HFFc6 (cell line): ENCODE measurements at regions not wholly inside any gene's neighbourhood (a gene's known extent, or its start where the extent isn't known, plus 50 kb on each side); places are given as distances from the start of the nearest gene placed in this dataset.

Experiments used
- DNase-seq: peaks from one replicate; pipeline ENCODE4 v3.0.0-alpha.2; 2018
- H3K27ac Mint-ChIP-seq: 2 replicates; pipeline ENCODE4 v1.8.0; 2020; ENCODE audit warnings: mild to moderate bottlenecking, mixed read lengths
- H3K27me3 Mint-ChIP-seq: 2 replicates; pipeline ENCODE4 v1.8.0; 2021; ENCODE audit warnings: mild to moderate bottlenecking, moderate library complexity, mixed read lengths; ENCODE audit not compliant: insufficient read depth
- H3K36me3 Mint-ChIP-seq: 2 replicates; pipeline ENCODE4 v1.8.0; 2021; ENCODE audit warnings: low read depth, mixed read lengths
- H3K4me1 Mint-ChIP-seq: 2 replicates; pipeline ENCODE4 v1.8.0; 2020; ENCODE audit warnings: low read depth, mixed read lengths
- H3K4me3 Mint-ChIP-seq: 2 replicates; pipeline ENCODE4 v1.8.0; 2020; ENCODE audit warnings: mild to moderate bottlenecking, moderate library complexity, mixed read lengths
- H3K9me3 Mint-ChIP-seq: 2 replicates; pipeline ENCODE4 v1.8.0; 2020; ENCODE audit warnings: mild to moderate bottlenecking, mixed read lengths
- TF ChIP-seq, protein P1 (sequence below): fragments of 200-600 bp; sonication (generic); IDR thresholded peaks from 2 replicates; pipeline ENCODE4 v1.5.0; 2021; ENCODE audit warnings: antibody characterized with exemption, mild to moderate bottlenecking

GRCh38 chr9:95607507-95607906 lies 90.7 kb upstream of the PTCH1 start:
- H3K4me3 Mint-ChIP-seq = no peak overlapping the region
- peaks cover 6% of the 10 kb centered on the region for H3K27me3 Mint-ChIP-seq
- H3K27ac Mint-ChIP-seq = no peak overlapping the region
- H3K4me1 Mint-ChIP-seq = no peaks in the 10 kb centered on the region
- no peaks in the 10 kb centered on the region for H3K9me3 Mint-ChIP-seq
- DNase-seq = no peak
- no peaks in the 10 kb centered on the region for H3K36me3 Mint-ChIP-seq
- TF ChIP-seq, protein P1, sequence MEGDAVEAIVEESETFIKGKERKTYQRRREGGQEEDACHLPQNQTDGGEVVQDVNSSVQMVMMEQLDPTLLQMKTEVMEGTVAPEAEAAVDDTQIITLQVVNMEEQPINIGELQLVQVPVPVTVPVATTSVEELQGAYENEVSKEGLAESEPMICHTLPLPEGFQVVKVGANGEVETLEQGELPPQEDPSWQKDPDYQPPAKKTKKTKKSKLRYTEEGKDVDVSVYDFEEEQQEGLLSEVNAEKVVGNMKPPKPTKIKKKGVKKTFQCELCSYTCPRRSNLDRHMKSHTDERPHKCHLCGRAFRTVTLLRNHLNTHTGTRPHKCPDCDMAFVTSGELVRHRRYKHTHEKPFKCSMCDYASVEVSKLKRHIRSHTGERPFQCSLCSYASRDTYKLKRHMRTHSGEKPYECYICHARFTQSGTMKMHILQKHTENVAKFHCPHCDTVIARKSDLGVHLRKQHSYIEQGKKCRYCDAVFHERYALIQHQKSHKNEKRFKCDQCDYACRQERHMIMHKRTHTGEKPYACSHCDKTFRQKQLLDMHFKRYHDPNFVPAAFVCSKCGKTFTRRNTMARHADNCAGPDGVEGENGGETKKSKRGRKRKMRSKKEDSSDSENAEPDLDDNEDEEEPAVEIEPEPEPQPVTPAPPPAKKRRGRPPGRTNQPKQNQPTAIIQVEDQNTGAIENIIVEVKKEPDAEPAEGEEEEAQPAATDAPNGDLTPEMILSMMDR = no peak

- H3K36me3 Mint-ChIP-seq = no peaks in the 10 kb centered on the region
- peaks cover 6% of the 10 kb centered on the region for H3K27me3 Mint-ChIP-seq
- no peak for DNase-seq
- TF ChIP-seq, protein P1 = no peak
- no peak overlapping the region for H3K27ac Mint-ChIP-seq
- no peak overlapping the region for H3K4me3 Mint-ChIP-seq
- H3K9me3 Mint-ChIP-seq = no peaks in the 10 kb centered on the region
- H3K4me1 Mint-ChIP-seq = no peaks in the 10 kb centered on the region
Measured at GRCh38 chr9:95606489-95607350, 89.9 kb upstream of the PTCH1 start.

GRCh38 chr9:95605816-95606488 lies 89.2 kb upstream of the PTCH1 start:
- peaks cover 9% of the 10 kb centered on the region for H3K27me3 Mint-ChIP-seq
- no peak for DNase-seq

GRCh38 chr9:95605101-95605500 lies 88.3 kb upstream of the PTCH1 start:
- H3K9me3 Mint-ChIP-seq = no peaks in the 10 kb centered on the region; the same call in 1 of the 2 replicates

More at GRCh38 chr9:95605816-95606488, 89.2 kb upstream of the PTCH1 start:
- Mint-ChIP-seq H3K4me3 (no peak overlapping the region), H3K4me1 (no peaks in the 10 kb centered on the region), H3K36me3 (no peaks in the 10 kb centered on the region), H3K9me3 (no peaks in the 10 kb centered on the region; the same call in 1 of the 2 replicates), H3K27ac (no peak overlapping the region)
- TF ChIP-seq, protein P1 = no peak

DNA sequence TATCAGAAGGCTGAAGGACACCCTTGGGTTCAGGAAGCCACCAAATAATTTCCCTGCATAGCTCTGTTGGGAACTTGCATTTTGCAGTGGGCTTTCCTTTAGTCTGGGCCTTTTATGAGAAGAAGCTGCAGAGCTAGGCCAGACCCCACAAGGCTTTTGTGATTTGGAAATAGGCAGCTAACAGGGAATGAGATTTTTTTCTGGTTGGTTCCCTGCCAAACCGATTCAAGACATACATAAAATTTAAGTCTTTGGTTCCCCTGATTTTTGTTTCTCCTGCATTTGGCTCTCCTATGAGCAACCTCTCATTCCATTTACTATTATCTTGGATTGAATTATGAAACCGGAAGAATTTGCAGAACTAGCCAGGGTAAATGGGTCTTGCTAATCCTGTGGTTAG lies 81.5 kb upstream of the PTCH1 start:
- peaks cover 15% of the 10 kb centered on the region for H3K27me3 Mint-ChIP-seq
- TF ChIP-seq, protein P1 = no peak
- H3K4me1 Mint-ChIP-seq = no peaks in the 10 kb centered on the region
- H3K9me3 Mint-ChIP-seq = no peaks in the 10 kb centered on the region; the same call in 1 of the 2 replicates
- H3K27ac Mint-ChIP-seq = no peak overlapping the region
- DNase-seq = no peak
- no peaks in the 10 kb centered on the region for H3K36me3 Mint-ChIP-seq
- no peak overlapping the region for H3K4me3 Mint-ChIP-seq

More at GRCh38 chr9:95605101-95605500, 88.3 kb upstream of the PTCH1 start:
- TF ChIP-seq, protein P1 = no peak
- DNase-seq = no peak
- Mint-ChIP-seq H3K27me3 (peaks cover 14% of the 10 kb centered on the region), H3K4me1 (no peaks in the 10 kb centered on the region), H3K27ac (no peak overlapping the region), H3K4me3 (no peak overlapping the region), H3K36me3 (no peaks in the 10 kb centered on the region)
